ENCODE measurements at regions not wholly inside any gene's neighbourhood (a gene's known extent, or its start where the extent isn't known, plus 50 kb on each side); places are given as distances from the start of the nearest gene placed in this dataset.
A peak's percentile ranks its signal among the peaks of the same experiment; 100 is the strongest.

DNA sequence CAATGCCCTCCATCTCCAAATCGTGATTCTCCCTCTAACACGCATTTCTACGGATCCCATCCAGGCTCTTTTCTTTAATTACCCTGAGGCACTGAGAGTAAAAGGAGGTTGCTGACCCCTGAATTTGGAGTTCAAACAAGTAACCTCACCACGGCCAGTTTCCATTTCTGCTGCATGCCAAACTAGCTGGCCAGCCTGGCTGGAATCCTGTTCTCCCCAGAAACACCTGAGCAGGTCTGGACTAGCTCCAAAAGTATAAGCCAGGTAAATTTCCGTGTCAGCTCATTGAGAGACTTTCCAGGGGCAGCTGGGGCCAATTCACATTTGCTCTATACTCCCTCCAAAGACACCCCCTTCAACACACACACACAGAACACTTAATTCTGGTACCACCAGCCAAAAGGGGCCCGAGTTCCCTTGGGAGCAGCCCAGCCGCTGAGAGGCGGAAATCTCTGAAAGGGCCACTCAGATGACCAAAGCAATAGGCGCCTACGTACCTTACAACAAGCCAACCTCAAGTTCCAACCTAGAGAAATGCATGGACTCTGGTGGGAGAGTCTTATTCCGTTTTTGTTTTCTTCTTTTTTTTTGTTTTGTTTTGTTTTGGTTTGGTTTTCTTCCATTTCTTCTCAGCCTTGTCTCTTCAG is 131.4 kb downstream of the NDUFA12 start:
- TF ChIP-seq, protein P1, sequence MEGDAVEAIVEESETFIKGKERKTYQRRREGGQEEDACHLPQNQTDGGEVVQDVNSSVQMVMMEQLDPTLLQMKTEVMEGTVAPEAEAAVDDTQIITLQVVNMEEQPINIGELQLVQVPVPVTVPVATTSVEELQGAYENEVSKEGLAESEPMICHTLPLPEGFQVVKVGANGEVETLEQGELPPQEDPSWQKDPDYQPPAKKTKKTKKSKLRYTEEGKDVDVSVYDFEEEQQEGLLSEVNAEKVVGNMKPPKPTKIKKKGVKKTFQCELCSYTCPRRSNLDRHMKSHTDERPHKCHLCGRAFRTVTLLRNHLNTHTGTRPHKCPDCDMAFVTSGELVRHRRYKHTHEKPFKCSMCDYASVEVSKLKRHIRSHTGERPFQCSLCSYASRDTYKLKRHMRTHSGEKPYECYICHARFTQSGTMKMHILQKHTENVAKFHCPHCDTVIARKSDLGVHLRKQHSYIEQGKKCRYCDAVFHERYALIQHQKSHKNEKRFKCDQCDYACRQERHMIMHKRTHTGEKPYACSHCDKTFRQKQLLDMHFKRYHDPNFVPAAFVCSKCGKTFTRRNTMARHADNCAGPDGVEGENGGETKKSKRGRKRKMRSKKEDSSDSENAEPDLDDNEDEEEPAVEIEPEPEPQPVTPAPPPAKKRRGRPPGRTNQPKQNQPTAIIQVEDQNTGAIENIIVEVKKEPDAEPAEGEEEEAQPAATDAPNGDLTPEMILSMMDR (IDR thresholded peaks at IDR 0.05; ENCODE audit: insufficient read depth, low read depth, low read length, missing control alignments) = no peak
- no peak overlapping the region for H3K4me3 ChIP-seq (ENCODE audit: low read length)
- DNase-seq (ENCODE audit: low read depth) = peak; percentile 38

DNA sequence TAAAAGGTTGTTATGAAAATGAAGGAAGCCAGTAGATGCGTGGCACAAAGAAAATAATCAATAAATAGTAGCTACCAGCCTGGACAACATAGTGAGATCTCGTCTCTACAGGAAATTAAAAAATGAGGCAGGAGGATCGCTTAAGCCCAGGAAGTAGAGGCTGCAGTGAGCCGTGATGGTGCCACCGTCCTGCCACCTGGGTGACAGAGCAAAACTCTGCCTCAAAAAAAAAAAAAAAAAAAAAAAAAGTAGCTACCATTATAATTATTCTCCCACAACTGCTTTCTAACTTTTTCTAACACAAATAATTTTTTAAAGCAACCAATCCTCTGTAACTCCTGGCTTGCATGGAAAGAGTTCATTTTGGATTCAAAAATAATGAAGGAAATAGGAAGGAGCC is 133.0 kb downstream of the NDUFA12 start:
- TF ChIP-seq, protein P1 (IDR thresholded peaks at IDR 0.05; ENCODE audit: insufficient read depth, low read depth, low read length, missing control alignments) = no peak
- H3K4me3 ChIP-seq (ENCODE audit: low read length) = no peak overlapping the region
- DNase-seq (ENCODE audit: low read depth) = no peak

DNA sequence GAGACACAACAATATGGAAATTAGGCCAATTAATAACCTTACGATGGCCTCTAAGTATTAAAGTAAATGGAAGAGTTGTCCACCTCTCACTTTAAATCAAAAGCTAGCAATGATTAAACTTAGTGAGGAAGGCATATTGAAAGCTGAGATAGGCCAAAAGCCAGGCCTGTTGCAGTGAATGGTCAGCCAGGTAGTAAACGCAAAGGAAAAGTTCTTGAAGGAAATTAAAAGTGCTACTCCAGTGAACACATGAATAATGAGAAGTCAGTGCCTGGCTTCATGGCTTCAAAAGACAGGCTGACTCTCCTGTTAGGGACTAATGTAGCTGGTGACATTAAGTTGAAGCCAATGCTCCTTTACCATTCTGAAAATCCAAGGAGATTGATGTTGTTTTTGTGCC is 135.3 kb downstream of the NDUFA12 start:
- no peak for DNase-seq (ENCODE audit: low read depth)
- TF ChIP-seq, protein P1 (IDR thresholded peaks at IDR 0.05; ENCODE audit: insufficient read depth, low read depth, low read length, missing control alignments) = no peak

DNA sequence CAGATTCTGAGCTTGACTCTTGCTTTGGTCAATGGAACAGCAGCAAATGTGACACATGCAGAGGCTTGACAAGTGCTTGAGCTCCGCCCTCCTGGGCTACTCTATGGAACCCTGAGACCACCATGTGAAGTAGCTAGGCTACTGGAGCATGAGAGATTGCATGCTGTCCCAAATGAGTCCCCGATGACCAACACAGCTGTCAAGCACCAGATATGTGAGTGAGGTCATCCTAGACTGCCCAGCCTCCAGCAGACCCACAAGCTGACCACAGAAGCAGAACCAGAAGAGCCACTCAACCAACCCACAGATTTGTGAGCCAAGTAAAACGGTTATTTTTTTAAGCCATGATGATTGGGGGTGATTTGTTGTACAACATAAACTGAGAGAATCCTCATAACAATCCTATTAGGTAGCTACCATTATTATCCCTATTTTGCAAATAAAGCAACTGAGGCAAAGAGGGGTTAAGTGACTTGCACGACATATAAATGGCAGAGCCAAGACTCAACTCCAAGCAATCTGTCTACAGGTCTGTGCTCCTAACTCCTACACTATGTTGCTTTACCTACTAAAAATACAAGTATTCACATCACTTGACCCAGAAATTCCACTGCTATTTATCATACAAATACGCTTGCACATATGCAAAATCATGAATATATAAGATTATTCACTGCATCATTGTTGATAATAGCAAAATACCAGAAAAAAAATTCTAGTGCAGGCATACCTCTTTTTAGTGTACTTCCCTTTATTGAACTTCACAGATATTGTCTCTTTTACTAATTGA is 136.2 kb downstream of the NDUFA12 start:
- H3K4me3 ChIP-seq (ENCODE audit: low read length) = no peak overlapping the region
- DNase-seq (ENCODE audit: low read depth) = no peak
- TF ChIP-seq, protein P1 (IDR thresholded peaks at IDR 0.05; ENCODE audit: insufficient read depth, low read depth, low read length, missing control alignments) = no peak

More for the DNA sequence above, 135.3 kb downstream of the NDUFA12 start:
- no peak overlapping the region for H3K4me3 ChIP-seq (ENCODE audit: low read length)

DNA sequence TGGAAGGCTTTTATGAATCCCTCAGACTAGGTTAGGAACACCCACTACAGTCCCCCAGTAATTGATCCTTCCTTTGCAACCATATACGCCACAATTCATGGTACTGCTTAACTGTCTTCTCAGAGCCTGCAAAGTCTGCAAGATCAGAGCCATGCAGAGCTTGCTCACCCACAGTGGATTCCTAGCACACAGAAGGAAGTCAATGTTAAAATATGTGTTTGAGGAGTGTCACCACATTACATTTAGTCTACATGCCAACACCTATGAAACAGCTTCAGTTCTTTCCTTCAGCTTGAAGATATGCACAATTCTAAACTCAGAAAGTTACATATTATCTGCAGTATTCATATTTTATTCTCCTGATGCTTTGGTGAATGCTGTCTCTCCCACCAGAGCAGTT is 138.5 kb downstream of the NDUFA12 start:
- no peak for DNase-seq (ENCODE audit: low read depth)
- TF ChIP-seq, protein P1 (IDR thresholded peaks at IDR 0.05; ENCODE audit: insufficient read depth, low read depth, low read length, missing control alignments) = no peak
- H3K4me3 ChIP-seq (ENCODE audit: low read length) = no peak overlapping the region

DNA sequence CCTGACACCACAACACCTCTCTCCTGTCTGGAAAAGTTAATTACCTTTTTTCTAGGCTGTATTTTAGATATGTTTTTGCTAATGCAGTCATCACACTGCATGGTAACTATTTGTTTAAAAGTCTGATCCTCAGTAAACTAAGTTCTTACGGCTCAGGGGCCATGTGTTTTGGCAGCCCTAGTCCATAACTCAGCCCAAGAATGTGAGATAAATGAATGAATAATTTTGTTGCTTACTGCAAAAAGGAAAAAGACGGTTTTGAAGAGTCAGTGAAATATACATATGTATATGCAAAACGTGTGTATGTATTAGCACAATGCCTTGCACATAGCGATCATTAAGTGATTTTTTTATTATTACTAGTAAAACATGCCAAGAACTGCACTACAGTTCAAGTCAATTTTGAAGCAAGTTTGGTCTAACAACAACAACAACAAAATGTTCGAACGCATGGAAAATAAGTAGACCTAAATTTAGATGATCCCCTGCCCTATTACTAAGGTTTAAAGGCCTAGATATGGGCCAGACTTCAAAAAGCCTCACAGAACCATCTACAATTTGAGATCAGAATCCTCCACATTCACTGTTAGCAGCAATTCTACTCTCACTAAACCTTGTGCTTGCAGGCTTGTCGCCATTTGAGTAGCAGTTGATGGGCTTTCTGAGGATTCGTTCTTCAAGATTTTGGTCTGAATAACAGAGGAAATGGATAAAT is 140.0 kb downstream of the NDUFA12 start:
- TF ChIP-seq, protein P1 (IDR thresholded peaks at IDR 0.05; ENCODE audit: insufficient read depth, low read depth, low read length, missing control alignments) = no peak
- no peak for DNase-seq (ENCODE audit: low read depth)
- no peak overlapping the region for H3K4me3 ChIP-seq (ENCODE audit: low read length)
